GM18951 (cell line): ENCODE measurements at regions not wholly inside any gene's neighbourhood (a gene's known extent, or its start where the extent isn't known, plus 50 kb on each side); places are given as distances from the start of the nearest gene placed in this dataset.

Source experiments
- POLR2A ChIP-seq: IDR thresholded peaks from 4 replicates; pipeline ENCODE4 v1.6.1; 2011; ENCODE audit warnings: mild to moderate bottlenecking; ENCODE audit not compliant: insufficient read length, insufficient read depth; ENCODE audit errors: extremely low read depth
- in situ Hi-C: fragments of 300-500 bp; cut with MboI; formaldehyde crosslinking; loops from one replicate; pipeline ENCODE4 v1.12.0; 2022; ENCODE audit warnings: low sequenced_read_pairs, mixed read lengths, inconsistent platforms; ENCODE audit not compliant: unreplicated experiment

DNA sequence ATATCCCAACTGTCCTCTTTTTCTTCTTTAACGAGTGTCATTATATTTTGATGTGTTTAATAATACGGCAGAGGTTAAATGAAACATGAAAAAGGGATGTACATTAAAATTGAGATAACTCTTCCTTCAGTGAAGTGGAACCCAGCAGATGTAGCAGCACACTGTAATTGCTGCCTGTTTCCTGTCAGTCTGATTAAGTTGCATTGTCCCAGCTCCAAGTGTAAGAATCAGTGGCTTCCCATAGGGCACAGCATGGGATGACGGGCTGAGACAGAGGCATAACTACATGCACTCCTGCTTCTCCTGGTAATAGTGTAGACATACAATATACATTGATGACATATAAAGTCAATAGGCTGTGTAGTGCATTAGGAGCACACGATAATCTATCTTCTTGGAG, 175.8 kb upstream of the TCF4 start:
- in situ Hi-C loops: no loop called here
- TF ChIP-seq POLR2A: no peak

DNA sequence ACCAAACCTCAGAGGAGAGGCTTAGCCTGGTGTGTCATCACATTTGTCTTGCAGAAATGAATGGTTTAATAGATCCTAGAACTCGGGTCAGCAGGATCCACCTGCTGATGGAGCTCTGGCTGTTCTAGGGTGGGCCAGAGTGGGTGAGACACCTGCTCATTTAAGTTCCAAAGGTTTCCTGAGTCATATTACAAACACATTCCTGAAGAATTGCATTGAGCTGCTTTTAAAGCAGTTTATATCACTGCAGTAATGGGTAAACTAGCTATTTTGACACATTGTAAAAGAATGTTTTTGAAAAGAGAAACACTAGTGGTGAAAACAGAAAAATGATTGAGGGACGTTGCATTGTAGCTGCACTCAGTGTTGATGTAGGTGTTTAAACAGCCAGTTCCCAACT, 175.3 kb upstream of the TCF4 start:
- in situ Hi-C loops: no loop called here
- TF ChIP-seq POLR2A: no peak

GRCh38 chr18:55762424-55762823, 174.4 kb upstream of the TCF4 start:
- TF ChIP-seq POLR2A: no peak
- in situ Hi-C loops: no loop called here

DNA sequence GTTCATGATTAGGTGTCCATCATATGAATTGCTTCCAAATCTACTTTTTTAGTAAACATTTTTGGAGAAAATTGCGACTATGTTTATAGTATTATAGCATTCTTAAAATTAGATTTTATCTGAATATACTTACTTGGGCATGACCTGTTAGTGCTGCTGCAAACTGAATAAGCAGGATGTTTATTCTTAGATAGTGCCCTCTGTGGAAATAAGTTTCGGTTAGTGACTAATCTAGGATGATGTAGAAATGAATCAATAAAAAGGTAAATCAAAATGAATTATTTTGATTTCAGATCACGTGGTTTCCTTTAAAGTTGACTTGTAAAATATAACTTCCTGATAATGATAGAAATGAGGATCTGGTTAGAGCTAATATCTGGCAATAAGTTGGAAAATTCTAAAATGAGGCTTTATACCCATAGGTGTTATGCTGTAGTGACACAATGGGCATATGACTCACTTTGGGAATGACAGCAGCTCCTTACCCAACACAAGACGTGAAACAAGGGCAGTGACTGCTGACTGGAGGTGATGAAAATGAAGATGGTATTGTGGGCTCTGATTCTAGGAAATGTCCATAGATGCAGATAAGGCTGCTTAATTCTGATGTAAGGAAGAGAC, 165.8 kb upstream of the TCF4 start:
- no peak for TF ChIP-seq POLR2A
- in situ Hi-C loops: no loop called here

- in situ Hi-C loops: no loop called here
- TF ChIP-seq POLR2A: no peak
Measured at GRCh38 chr18:55751476-55751875, 163.5 kb upstream of the TCF4 start.

- in situ Hi-C loops: no loop called here
- TF ChIP-seq POLR2A: no peak
Measured at GRCh38 chr18:55748227-55748738, 160.3 kb upstream of the TCF4 start.

- in situ Hi-C loops: no loop called here
- TF ChIP-seq POLR2A: no peak
Measured at GRCh38 chr18:55744206-55744605, 156.2 kb upstream of the TCF4 start.

GRCh38 chr18:55743736-55744135, 155.7 kb upstream of the TCF4 start:
- TF ChIP-seq POLR2A: no peak
- in situ Hi-C loops: no loop called here

GRCh38 chr18:55743133-55743532, 155.1 kb upstream of the TCF4 start:
- in situ Hi-C loops: no loop called here

DNA sequence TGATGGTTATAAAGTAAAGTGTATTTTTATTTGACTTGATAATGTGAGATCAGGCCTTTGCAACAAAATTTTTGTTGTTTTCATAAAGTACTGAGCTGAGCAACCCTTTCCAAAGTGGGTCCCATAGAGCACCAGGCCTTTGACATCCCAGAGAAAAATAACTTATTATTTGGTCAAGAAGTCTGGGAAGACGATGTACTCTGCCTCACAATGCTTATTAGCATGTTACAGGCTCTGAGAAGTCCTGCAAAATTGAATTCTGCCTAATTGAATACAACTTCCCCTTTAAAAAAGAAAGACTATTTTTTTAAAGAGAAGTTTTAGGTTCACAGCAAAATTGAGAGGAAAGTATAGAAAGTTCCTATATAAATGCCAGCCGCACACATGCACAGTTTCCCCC, 151.5 kb upstream of the TCF4 start:
- in situ Hi-C loops: no loop called here
- TF ChIP-seq POLR2A: no peak

More at GRCh38 chr18:55743133-55743532, 155.1 kb upstream of the TCF4 start:
- no peak for TF ChIP-seq POLR2A

GRCh38 chr18:55738483-55739114, 150.6 kb upstream of the TCF4 start:
- TF ChIP-seq POLR2A: no peak
- in situ Hi-C loops: no loop called here

GRCh38 chr18:55737781-55738468, 149.9 kb upstream of the TCF4 start:
- TF ChIP-seq POLR2A: no peak
- in situ Hi-C loops: no loop called here

GRCh38 chr18:55737266-55737665, 149.3 kb upstream of the TCF4 start:
- TF ChIP-seq POLR2A: no peak
- in situ Hi-C loops: no loop called here

DNA sequence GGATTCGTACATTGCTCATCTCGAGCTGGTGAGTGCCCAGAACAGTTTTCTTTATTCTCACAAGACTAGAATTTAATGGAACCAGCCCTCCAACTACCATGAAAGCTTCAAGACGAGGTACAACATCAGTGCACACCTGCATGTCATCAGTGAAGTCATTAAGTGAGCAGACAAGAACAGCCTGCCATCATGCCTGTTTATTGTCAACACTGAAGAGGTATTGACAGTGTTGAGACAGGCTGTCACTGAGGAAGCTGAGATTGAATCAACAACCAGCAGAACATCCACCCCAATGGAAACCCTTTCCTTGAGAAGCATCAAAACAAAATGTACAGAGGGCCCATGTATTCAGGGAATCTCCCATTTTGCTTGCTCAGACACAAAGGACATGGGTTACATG, 148.0 kb upstream of the TCF4 start:
- no peak for TF ChIP-seq POLR2A
- in situ Hi-C loops: no loop called here
